GM21786 (cell line): ENCODE measurements at regions not wholly inside any gene's neighbourhood (a gene's known extent, or its start where the extent isn't known, plus 50 kb on each side); places are given as distances from the start of the nearest gene placed in this dataset.

ENCODE experiments used
- ATAC-seq: cut with Tn5 transposase; IDR thresholded peaks from one replicate; pipeline ENCODE4 v1.9.1; 2021; ENCODE audit not compliant: unreplicated experiment

DNA sequence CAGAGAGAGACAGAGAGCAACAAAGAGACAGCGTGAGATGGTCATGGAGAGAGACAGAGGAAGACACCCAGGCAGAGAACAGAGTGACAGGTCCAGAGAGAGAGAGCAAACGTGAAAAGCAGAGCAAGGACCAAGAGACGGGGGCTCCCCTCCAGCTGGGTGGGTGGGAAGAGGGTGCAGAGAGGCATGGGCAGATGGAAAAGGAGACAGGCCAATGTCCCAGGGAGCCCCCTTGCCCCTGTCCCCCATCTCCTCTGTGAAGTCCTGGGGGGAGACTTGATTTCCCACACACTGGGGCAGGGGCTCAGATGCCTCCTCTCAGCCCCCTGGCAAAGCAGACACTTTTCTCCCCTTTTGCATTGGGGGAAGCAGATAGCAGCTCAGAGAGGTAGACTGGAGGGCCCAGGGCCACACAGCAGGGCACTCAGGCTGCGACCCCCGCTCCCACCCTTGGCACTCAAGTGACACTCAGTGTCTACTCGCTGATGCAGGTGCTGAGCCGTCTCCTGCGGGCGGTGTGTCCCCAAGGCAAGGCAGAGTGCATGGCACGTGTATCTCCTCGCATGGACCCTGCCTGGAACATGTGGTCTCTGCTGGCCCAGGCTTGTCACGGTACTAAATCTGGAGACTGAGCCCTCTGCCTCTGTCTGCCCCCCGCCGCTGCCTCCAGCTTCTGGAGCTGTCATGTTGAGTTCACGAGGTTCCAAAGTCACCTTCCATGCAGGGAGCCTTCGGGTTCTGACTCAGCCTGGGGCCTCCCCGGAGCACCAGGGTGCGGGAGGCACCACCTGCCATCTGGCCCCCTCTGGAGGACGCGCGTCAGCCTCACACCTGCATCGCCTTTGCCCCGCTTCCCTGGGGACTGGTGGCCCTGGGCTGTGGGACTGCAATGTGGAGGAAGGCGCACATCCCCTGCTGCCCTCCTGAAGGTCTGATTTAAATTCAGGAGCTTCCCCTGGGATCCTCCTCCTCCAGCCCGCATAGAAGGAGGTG lies 215.9 kb upstream of the GSE1 start:
- ATAC-seq = no peak

DNA sequence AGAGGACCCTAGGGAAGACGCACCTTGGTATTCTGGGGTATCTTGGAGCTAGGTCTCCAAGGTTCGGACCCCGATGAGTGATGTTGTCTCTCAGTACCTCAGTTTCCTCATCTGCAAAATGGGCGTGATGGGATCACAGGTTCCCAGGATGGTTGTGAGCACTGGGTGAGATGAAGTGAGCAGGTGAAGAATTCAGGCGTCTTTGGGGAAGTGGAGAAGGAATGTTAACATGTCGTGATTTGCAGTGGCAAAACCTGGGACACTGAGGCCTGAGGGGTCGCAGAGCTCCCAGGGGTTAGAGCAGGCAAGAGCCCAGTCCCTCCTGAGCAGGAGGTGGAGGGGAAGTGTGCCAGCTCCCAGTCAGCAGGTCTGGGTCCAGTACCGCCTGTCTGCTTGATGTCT lies 215.1 kb upstream of the GSE1 start:
- no peak for ATAC-seq

DNA sequence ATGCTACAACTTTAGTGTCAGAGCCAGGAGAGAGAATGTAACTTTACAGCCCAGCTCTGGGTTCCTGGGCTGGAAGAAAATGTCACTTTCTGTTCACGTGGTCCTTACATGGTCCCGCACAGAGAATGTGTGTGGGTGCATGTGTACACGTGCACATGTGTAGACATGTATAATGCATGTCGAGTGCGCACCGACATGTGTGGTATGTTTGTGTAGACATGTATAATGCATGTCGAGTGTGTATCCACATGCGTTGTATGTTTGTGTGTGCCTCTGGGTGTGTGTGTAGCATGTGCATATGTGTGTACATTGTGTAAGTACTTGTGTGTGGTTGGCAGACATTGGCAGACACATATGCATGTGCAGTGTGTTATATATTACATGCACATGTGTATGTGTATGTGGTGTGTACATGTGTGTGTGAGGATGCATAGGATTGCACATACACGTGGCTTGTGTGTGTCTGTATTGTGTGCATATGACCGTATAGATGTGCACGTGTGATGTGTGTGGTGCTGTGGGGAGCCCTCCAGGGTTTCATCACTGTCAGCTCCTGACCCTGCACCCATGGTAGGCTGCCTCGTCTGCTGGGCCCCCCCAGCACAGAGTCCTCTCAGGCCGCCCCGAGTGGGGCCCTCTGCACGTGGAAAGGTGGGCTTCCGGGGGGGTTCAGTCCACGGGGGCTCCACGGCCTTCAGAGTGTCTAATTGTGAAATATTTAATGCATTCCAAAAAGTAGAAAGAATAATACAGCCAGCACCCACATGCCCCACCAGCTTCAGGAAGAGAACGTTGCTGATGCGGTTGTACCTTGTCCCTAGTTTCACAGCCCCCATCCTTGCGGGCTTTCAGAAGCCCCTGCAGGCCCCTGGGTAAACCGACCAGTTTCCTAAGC lies 214.2 kb upstream of the GSE1 start:
- no peak for ATAC-seq

DNA sequence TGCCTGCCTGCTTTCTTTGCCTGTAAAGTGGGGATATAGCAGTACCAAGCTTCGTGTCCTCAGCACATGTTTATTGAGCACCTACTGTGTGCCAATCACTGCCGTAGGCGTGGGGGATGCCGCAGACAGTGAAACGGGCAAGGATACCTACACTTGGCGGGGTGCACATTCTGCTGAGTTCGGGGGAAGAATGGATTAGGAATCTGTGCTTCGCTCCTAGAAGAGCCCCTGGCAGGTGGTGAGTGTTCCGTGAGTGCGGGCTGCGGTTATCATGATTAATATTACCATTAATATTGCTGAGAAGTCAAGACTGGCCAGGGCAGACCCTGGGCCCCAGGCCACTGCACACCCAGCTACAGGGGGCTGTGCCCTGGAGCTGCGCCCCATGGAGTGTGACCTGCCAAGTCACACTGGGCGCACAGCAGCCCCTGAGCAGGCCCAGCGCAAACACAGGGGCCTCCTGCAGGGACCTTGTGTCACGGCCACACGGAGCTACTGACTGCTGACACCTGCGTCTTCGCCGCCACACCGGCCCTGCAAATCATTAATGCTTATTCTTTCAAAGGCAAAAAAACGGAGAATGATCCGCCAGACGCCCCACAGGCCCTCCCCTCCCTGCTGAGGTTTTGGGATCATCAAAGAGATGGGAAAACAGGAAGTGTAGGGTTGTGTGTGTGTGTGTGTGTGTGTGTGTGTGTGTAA lies 213.4 kb upstream of the GSE1 start:
- ATAC-seq = no peak

DNA sequence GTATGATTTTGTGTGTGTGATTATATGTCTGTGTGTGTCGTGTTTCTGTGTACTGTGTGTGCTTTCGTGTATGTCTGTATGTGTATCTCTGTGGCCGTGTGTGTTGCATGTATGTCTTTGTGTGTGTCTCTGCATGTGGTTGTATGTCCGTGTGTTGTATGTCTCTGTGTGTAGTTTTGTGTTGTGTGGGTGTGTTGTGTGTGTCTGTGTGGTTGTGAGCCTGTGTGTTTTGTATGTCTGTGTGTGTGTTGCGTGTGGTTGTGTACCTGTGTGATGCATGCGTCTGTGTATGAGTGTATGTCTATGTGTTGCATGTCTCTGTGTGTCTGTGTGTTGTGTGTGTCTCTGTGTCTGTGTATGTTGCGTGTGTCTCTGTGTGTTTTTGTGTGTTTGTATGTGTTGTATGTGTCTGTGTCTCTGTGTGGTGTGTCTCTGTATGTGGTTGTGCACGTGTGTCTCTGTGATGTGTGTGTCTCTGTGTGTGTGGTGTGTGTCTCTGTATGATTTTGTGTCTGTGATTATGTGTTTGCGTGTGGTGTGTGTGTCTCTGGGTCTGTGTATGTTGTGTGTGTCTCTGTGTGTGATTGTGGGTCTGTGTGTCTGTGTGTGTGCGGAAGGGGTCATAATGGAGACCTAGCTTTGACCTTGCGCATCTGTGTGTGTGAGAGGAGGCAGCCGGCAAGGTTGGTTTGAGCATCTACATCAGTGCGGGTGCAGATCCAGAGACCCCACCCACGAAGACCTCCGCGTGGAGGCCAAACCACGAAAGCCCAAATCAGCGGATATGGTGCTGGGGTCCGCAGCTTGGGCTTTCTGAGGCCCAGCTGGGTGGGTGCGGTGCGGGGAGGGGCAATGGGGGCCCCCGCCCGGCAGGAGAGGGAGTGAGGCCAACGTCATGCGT lies 212.6 kb upstream of the GSE1 start:
- ATAC-seq = no peak

DNA sequence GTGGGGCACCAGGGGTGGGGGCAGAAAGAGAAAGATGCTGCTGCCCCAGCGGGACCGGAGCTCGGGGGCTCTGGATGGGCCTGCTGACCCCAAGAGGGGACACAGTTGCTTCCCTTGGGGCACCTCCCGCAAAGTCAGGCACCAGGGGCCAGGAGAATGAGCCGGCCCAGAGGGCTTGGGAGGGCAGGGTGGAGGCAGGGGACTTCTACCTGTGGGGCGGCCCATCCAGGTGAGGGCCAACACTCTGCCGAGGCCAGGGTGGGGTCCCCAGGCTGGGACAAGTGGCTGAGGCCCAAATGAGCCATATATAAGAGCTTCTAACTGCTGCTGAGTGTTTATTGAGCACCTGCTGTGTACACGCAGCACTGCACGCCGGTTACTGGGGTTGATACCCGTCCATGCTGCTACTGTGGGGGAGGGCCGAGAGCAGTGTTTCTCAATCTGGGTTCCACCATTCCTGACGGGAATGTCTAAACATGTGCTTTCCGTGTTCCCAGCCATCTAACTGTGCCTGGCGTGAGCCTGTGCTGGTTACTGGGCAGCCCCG lies 211.7 kb upstream of the GSE1 start:
- no peak for ATAC-seq

DNA sequence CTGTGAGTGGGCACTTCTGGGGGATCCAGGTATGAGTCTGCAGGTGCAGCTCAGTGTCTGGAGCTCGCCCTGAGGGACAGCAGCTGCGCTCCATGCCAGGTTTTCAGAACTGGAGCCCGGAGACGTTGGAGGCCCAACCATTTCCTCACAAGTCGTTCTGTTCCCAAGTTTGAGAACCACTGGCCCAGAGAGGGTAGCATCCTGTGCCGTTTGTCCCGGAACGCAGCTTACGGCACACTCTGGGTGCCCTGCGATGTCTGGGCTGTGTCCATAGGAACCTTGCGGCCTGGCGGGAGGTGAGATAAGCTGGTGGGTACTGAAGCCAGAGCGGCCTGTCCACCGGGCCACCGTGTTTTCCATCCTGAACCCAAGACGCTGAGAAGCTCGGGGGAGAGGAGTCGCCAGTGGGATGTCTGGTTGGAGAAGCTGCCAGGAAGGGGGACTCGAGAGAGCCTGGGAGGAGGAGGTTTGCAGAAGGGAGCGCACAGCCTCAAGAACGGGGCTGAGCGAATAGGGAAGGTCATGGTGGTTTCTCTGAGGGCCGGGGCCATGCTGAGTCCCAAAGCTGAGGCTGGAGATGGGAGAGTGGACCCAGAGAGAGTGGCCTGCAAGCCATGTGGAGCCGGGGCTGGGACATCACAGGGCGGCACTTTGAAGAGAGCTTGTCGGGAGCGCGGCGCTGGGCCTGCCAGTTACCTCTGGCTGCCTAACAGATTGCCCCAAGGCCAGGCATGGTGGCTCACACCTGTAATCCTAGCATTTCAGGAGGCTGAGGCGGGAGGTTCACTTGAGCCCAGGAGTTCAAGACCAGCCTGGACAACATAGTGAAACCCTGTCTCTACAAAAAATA lies 211.0 kb upstream of the GSE1 start:
- ATAC-seq = no peak

DNA sequence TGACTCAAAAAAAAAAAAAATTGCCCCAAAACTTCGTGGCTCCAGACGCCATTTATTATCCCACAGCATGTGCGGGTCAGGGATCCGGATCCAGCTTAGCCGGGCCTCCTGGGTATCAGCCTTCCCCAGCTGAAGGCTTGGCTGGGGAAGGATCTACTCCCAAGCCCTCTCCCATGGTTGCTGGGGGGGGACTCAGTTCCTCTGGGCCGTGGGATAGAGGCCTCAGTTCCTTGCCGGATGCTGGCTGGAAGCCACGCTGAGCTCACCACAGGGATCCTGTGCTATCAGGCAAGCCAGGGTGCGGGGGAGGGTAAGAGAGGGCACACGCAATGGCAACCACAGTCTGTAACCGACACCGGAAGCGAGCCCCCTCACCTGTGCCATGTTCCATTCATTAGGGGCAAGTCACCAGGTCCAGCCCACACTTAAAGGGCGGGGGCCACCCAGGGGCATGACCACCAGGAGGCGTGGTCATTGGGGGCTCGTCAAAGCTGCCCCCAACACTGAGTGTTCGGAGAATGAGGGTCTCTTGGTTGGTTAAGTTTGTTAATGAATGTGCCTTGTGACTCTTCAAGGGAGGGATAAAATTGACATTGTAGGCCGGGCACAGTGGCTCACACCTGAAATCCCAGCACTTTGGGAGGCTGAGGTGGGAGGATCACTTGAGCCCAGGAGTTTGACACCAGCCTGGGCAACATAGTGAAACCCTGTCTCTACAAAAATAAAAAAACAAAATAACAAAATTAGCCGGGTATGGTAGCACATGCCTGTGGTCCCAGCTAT lies 210.0 kb upstream of the GSE1 start:
- no peak for ATAC-seq

DNA sequence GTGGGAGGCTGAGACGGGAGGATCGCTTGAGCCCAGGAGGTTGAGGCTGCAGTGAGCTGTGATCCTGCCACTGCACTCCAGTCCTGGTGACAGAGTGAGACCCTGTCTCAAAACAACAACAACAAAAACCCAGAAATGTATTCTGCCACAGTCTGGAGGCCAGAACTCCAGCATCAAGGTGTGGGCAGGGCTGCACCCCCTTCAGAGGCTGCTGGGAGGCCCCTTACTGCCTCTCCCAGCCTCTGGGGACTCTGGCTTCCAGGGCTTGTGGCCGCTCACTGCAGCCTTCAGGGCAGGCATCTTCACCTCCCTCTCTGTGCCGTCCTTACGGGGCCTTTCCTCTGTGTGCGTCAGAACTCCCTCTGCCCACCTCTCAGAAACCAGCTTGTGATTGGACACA lies 209.4 kb upstream of the GSE1 start:
- no peak for ATAC-seq

DNA sequence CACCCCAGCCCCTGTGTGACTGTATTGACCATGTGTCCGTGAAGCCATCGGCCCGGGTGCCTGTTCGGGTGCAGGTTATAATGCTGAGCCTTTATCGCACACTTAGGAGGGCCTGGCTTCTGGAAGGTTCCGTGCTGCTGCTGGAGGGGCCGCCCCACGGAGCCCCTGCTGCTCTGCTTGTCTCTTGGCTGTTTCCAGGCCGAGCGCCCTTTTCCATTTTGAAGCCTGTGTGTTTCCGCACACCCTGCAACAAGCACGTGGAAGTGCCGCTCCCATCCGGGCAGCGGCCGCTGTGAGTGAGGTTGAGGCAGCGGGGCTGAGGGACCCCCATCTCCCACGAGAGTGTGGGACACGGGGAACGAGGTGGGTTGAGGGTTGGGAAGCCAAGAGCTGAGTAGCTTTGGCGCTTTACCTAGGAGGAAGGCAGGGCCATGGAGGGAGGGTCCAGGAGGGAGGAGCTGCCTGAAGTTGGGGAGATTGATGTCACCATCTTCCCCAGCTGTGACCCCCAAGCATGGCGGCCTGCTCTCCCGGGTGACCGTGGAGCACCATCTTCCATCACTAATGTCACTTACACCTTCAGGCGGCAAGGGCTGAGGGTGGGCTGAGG lies 200.1 kb upstream of the GSE1 start:
- ATAC-seq = no peak

DNA sequence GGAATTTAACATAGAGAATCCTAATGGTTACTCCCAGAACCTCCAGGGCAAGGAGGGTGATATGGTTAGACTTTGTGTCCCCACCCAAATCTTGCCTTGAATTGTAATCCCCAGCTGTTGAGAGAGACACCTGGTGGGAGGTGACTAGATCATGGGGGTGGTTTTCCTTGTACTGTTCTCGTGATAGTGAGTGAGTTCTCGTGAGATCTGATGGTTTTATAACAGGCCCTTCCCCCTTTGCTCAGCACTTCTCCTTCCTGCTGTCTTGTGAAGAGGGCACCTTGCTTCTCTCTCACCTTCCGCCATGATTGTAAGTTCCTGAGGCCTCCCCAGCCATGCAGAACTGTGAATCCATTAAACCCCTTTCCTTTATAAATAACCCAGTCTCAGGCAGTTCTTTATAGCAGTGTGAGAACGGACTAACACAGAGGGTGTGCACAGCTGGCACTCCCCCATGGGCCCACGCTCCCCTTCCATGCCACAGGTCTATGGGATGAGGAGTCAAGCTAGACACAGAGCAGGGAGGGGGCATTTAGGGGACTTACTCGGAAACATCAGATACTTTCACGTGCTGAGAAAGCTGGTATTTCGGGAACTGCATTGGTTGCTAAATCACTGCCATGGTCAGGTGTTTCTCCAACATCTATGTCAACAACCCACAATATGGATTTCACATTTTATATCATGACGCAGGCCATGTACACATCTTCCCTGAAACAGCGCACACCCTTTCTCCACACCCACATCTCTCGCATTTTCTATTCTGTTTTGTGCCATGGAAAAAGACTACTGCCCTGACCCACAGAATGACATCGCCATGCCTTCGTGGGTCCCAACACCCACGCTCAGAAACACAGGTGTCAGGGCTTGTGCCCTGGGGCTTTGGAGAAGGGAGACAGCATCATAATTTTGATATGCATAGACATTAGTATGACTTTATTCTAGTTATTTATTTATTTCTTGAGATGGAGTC lies 199.1 kb upstream of the GSE1 start:
- no peak for ATAC-seq

DNA sequence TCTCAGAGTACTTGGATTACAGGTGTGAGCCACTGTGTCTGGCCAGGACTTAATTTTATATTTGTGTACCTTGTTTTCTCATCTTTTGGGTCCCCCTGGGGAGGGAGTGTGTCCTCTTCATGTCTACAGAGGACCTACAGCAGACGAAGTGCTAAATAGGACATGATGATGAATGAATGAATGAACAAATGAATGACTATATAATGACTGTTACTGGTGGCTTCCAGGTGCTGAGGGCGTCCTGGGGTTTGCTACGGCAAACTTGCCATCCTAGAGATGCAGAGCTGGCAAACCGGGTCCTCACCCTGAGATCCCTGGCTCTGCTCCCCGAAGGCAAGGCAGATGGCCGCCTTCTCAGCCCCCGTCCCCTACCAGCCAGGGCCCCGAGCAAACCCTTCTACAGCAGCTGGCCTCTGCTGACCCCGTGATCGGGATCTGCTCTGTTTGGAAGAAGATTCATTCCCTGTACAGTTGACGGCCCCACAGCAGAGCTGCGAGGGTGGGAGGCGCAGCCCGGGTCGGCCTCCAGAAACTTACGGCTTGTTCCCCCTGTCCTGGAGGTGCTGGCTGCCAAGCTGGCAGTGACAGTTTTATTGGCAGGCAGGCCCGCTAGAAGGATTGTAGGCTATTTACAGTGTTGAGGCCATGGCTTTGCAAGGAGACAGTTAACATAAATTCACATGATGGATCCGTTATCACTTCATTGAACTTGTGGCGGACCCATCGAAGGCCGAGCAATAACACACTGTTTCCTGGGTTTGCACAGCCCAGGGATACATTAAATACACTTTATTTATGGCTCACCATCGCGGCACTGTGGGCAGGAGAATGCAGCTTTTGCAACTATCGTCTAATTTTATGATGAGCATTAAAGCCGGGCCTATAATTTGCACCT lies 197.7 kb upstream of the GSE1 start:
- no peak for ATAC-seq

DNA sequence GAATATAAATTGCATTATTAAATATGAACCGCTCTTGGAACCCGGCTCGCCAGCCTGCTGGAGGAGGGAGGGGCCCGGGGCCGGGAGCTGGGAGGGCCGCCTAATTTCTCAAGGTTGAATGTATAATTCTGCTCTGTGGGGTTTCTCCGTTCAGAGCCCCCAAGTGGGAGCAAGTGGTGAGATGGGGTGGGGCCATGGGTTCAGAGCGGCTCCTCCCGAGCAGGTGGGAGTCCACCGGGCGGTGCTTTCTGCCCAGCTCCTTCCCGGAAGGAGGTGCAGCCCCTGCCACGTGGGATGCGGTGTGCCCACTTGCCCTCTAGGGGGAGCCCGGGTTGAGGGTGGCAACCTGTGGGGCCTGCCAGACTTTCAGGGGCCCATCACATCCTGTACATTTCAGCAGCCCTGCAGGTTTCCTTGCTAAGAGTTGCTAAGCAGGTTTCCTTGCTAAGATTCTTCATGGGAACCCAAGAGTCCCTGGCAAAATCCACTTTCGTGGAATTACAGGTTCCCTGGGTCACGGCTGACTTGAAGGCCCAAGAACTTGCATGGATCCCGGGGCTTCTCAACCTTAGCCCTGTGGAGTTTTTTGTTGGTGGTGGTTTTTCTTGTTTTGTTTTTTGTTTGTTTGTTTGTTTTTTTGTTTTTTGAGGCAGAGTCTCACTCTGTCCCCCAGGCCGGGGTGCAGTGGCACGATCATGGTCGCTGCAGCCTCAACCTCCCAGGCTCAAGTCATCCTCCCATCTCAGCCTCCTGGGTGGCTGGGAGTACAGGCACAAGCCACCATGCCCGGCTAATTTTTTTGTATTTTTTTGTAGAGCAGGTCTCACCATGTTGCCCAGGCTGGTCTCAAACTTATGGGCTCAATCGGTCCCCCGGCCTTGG lies 196.7 kb upstream of the GSE1 start:
- ATAC-seq = no peak

DNA sequence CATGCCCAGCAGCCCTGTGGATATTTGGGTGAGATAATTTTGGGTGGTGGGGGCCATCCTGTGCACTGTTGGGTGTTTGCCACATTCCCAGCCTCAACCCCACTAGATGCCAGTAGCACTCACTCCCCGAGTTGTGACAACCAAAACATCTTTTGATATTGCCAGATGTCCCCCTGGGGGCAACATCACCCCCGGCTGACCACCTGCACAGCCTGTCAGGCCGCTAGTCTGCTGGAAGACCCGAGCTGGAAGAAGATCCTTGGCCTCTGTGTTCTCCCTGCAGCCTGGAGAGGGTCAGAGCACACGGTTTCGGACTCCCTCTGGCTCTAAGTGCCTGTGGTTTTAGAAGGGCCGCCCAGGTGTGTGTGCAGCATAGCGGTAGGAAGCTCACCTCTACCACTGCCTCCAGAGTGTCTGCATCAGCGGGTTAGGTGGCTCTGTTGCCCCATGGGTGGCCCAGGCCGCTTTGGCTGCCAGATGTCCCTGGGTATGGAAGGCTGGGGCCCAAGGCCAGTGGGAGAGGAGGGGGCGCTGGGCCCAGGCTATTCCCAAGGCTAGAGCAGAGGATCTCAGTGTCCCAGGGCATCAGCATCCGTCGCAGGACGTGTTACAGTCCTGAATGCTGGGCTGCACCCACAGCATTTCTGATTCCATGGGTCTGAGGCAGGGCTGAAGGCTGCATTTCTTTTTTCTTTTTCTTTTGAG lies 195.8 kb upstream of the GSE1 start:
- ATAC-seq = no peak
